T-cell (primary cell): ENCODE measurements at regions not wholly inside any gene's neighbourhood (a gene's known extent, or its start where the extent isn't known, plus 50 kb on each side); places are given as distances from the start of the nearest gene placed in this dataset.

Experiments
- ATAC-seq, 4 experiments: fragments of 200-7000 bp in 3 of 4; fragments of 150-1000 bp in 1 of 4; cut with Tn5 transposase; replicated peaks in 1 of 4; 1 replicate in 3 of 4; 2 replicates in 1 of 4; pipeline ENCODE4 v1.10.0; 2021; ENCODE audit warnings: moderate library complexity in 3 of 4, mild to moderate bottlenecking in 2 of 4, moderate number of reproducible peaks in 1 of 4
- CTCF ChIA-PET, 2 donors: fragments of 300-600 bp; sonication (Branson Sonifier 250); formaldehyde crosslinking; loops; one replicate each; lab custom pipeline; 2022; ENCODE audit warnings: antibody characterized with exemption in 2 of 2; lab: Charles Lee
- POLR2A ChIA-PET, 2 donors: fragments of 300-600 bp; sonication (Branson Sonifier 250); formaldehyde crosslinking; loops; one replicate each; lab custom pipeline; 2022; ENCODE audit warnings: antibody characterized with exemption in 2 of 2; lab: Charles Lee
- DNase-seq, 35 experiments: peaks; one replicate each; pipeline versions ENCODE4 v3.0.0 to v3.0.0-alpha.2; 2013 to 2023
- H3K27ac ChIP-seq: one replicate; pipeline ENCODE4 v1.5.1; 2013; ENCODE audit warnings: low read length
- H3K27me3 ChIP-seq, 2 experiments: replicated peaks in 1 of 2; 1 replicate in 1 of 2; 2 replicates in 1 of 2; pipeline versions ENCODE4 v1.6.1 to v1.7.0; 2013; ENCODE audit warnings: low read length in 1 of 2, mixed read lengths in 1 of 2; ENCODE audit not compliant: control insufficient read depth in 2 of 2, insufficient read depth in 2 of 2; ENCODE audit errors: extremely low read depth in 1 of 2
- H3K36me3 ChIP-seq, 2 donors: 1 replicate in 1 of 2; 2 replicates in 1 of 2; pipeline versions ENCODE4 v1.6.1 to v1.7.0; 2013; ENCODE audit warnings: low read length in 1 of 2; ENCODE audit not compliant: control insufficient read depth in 2 of 2, insufficient read depth in 1 of 2; ENCODE audit errors: extremely low read depth in 1 of 2
- H3K4me1 ChIP-seq, 2 experiments: 1 replicate in 1 of 2; 2 replicates in 1 of 2; pipeline versions ENCODE4 v1.6.1 to v1.7.0; 2013; ENCODE audit warnings: low read length in 2 of 2, mixed read lengths in 1 of 2; ENCODE audit not compliant: insufficient read depth in 2 of 2, control insufficient read depth in 1 of 2; ENCODE audit errors: extremely low read depth in 1 of 2
- H3K4me3 ChIP-seq, 2 donors: 1 replicate in 1 of 2; 2 replicates in 1 of 2; pipeline versions ENCODE4 v1.5.1 to v1.7.0; 2013; ENCODE audit warnings: mild to moderate bottlenecking in 2 of 2, low read length in 1 of 2, moderate library complexity in 1 of 2; ENCODE audit not compliant: control insufficient read depth in 1 of 2; ENCODE audit errors: extremely low read depth in 1 of 2
- H3K9me3 ChIP-seq: 2 replicates; pipeline ENCODE4 v1.7.0; 2013
- H3K27ac Mint-ChIP-seq, 2 donors: one replicate each; pipeline ENCODE4 v1.8.0; 2020 to 2021; ENCODE audit warnings: mild to moderate bottlenecking in 2 of 2, mixed read lengths in 2 of 2
- H3K27me3 Mint-ChIP-seq, 2 donors: one replicate each; pipeline ENCODE4 v1.8.0; 2021 to 2022; ENCODE audit warnings: mixed read lengths in 2 of 2
- H3K36me3 Mint-ChIP-seq: one replicate; pipeline ENCODE4 v1.8.0; 2021; ENCODE audit warnings: mixed read lengths
- H3K4me1 Mint-ChIP-seq, 3 donors: one replicate each; pipeline ENCODE4 v1.8.0; 2020 to 2022; ENCODE audit warnings: mixed read lengths in 3 of 3, mild to moderate bottlenecking in 1 of 3
- H3K4me3 Mint-ChIP-seq, 3 donors: one replicate each; pipeline ENCODE4 v1.8.0; 2020 to 2022; ENCODE audit warnings: mild to moderate bottlenecking in 3 of 3, mixed read lengths in 3 of 3, moderate library complexity in 3 of 3
- H3K9me3 Mint-ChIP-seq, 3 donors: one replicate each; pipeline ENCODE4 v1.8.0; 2020 to 2022; ENCODE audit warnings: mixed read lengths in 3 of 3
- WGBS: methylation state at CpG from one replicate; pipeline ENCODE4 v1.1.5; 2013; ENCODE audit warnings: missing lambda C conversion rate; ENCODE audit not compliant: insufficient coverage; 5-methylcytosine and 5-hydroxymethylcytosine counted together

GRCh38 chr6:19309661-19310060 lies 527.5 kb upstream of the ID4 start:
- no peak overlapping the region for H3K27ac Mint-ChIP-seq
- no peak for ATAC-seq
- H3K27me3 ChIP-seq = no peaks in the 10 kb centered on the region
- H3K27ac ChIP-seq = no peak overlapping the region
- DNase-seq = no peak
- no peaks in the 10 kb centered on the region for H3K9me3 ChIP-seq
- CTCF ChIA-PET = no interaction called here
- H3K27me3 Mint-ChIP-seq = no peaks in the 10 kb centered on the region
- WGBS = no CpG with 5 or more reads among the region's 1 CpG
- no peaks in the 10 kb centered on the region for H3K4me1 ChIP-seq
- no peaks in the 10 kb centered on the region for H3K36me3 ChIP-seq
- no peak overlapping the region for H3K4me3 ChIP-seq
- POLR2A ChIA-PET = no interaction called here
- peaks cover 7 to 20% (median 9%) of the 10 kb centered on the region in 3 donors for H3K9me3 Mint-ChIP-seq
- no peaks in the 10 kb centered on the region for H3K4me1 Mint-ChIP-seq
- no peaks in the 10 kb centered on the region for H3K36me3 Mint-ChIP-seq
- no peak overlapping the region for H3K4me3 Mint-ChIP-seq

GRCh38 chr6:19311786-19312185 lies 525.4 kb upstream of the ID4 start:
- H3K27me3 ChIP-seq = no peaks in the 10 kb centered on the region
- Mint-ChIP-seq H3K4me3 (no peak overlapping the region), H3K27me3 (no peaks in the 10 kb centered on the region), H3K4me1 (no peaks in the 10 kb centered on the region), H3K27ac (no peak overlapping the region), H3K9me3 (peaks cover 7 to 20% (median 11%) of the 10 kb centered on the region in 3 donors), H3K36me3 (no peaks in the 10 kb centered on the region)
- 61% methylated on average over 3 of the region's 3 CpGs for WGBS
- no peaks in the 10 kb centered on the region for H3K36me3 ChIP-seq
- ATAC-seq = no peak
- DNase-seq = no peak
- no peak overlapping the region for H3K27ac ChIP-seq
- ChIA-PET CTCF (no interaction called here), POLR2A (no interaction called here)
- H3K9me3 ChIP-seq = no peaks in the 10 kb centered on the region
- H3K4me3 ChIP-seq = no peak overlapping the region
- no peaks in the 10 kb centered on the region for H3K4me1 ChIP-seq

GRCh38 chr6:19312241-19312978 lies 524.8 kb upstream of the ID4 start:
- H3K9me3 ChIP-seq = no peaks in the 10 kb centered on the region
- H3K4me1 ChIP-seq = no peaks in the 10 kb centered on the region
- no peak overlapping the region for H3K27ac ChIP-seq
- H3K36me3 ChIP-seq = no peaks in the 10 kb centered on the region
- POLR2A ChIA-PET = no interaction called here
- Mint-ChIP-seq H3K4me1 (no peaks in the 10 kb centered on the region), H3K27ac (no peak overlapping the region), H3K27me3 (no peaks in the 10 kb centered on the region), H3K4me3 (no peak overlapping the region), H3K9me3 (peaks cover 7 to 20% (median 11%) of the 10 kb centered on the region in 3 donors), H3K36me3 (no peaks in the 10 kb centered on the region)
- no peaks in the 10 kb centered on the region for H3K27me3 ChIP-seq
- H3K4me3 ChIP-seq = no peak overlapping the region
- WGBS = 33% methylated on average over 3 of the region's 5 CpGs
- no peak for ATAC-seq
- CTCF ChIA-PET = no interaction called here
- no peak for DNase-seq

- Mint-ChIP-seq H3K4me3 (no peak overlapping the region), H3K36me3 (no peaks in the 10 kb centered on the region), H3K4me1 (no peaks in the 10 kb centered on the region), H3K27me3 (no peaks in the 10 kb centered on the region), H3K27ac (no peak overlapping the region), H3K9me3 (peaks cover 0 to 18% (median 10%) of the 10 kb centered on the region in 3 donors)
- Histone ChIP-seq H3K36me3 (no peaks in the 10 kb centered on the region), H3K4me1 (no peaks in the 10 kb centered on the region), H3K9me3 (no peaks in the 10 kb centered on the region), H3K4me3 (no peak overlapping the region), H3K27me3 (no peaks in the 10 kb centered on the region), H3K27ac (no peak overlapping the region)
- ATAC-seq (no peak), DNase-seq (no peak)
- POLR2A ChIA-PET = no interaction called here
- WGBS = no CpG with 5 or more reads among the region's 3 CpGs
- CTCF ChIA-PET = no interaction called here
Measured at GRCh38 chr6:19317431-19317986, 519.7 kb upstream of the ID4 start.

GRCh38 chr6:19319005-19319404 lies 518.2 kb upstream of the ID4 start:
- POLR2A ChIA-PET = no interaction called here
- no peak overlapping the region for H3K4me3 ChIP-seq
- H3K27ac ChIP-seq = no peak overlapping the region
- H3K36me3 ChIP-seq = no peaks in the 10 kb centered on the region
- no peaks in the 10 kb centered on the region for H3K4me1 Mint-ChIP-seq
- CTCF ChIA-PET = no interaction called here
- H3K4me1 ChIP-seq = no peaks in the 10 kb centered on the region
- H3K4me3 Mint-ChIP-seq = no peak overlapping the region
- no peaks in the 10 kb centered on the region for H3K9me3 ChIP-seq
- peaks cover 0 to 17% (median 8%) of the 10 kb centered on the region in 3 donors for H3K9me3 Mint-ChIP-seq
- H3K27me3 ChIP-seq = no peaks in the 10 kb centered on the region
- H3K27me3 Mint-ChIP-seq = no peaks in the 10 kb centered on the region
- H3K36me3 Mint-ChIP-seq = no peaks in the 10 kb centered on the region
- no peak overlapping the region for H3K27ac Mint-ChIP-seq
- ATAC-seq (no peak), DNase-seq (no peak)
- WGBS = no CpG with 5 or more reads among the region's 1 CpG

GRCh38 chr6:19320111-19320581 lies 517.0 kb upstream of the ID4 start:
- Mint-ChIP-seq H3K4me1 (no peaks in the 10 kb centered on the region), H3K36me3 (no peaks in the 10 kb centered on the region), H3K27ac (no peak overlapping the region), H3K4me3 (no peak overlapping the region), H3K9me3 (peaks cover 3 to 8% (median 8%) of the 10 kb centered on the region in 3 donors), H3K27me3 (no peaks in the 10 kb centered on the region)
- CTCF ChIA-PET = no interaction called here
- DNase-seq (no peak), ATAC-seq (no peak)
- Histone ChIP-seq H3K4me3 (no peak overlapping the region), H3K27ac (no peak overlapping the region), H3K9me3 (no peaks in the 10 kb centered on the region), H3K4me1 (no peaks in the 10 kb centered on the region), H3K36me3 (no peaks in the 10 kb centered on the region), H3K27me3 (no peaks in the 10 kb centered on the region)
- 78% methylated on average over 2 of the region's 3 CpGs for WGBS
- POLR2A ChIA-PET = no interaction called here
